Left lung (tissue), 4 donors: ENCODE measurements at regions not wholly inside any gene's neighbourhood (a gene's known extent, or its start where the extent isn't known, plus 50 kb on each side); places are given as distances from the start of the nearest gene placed in this dataset.

Experiments used
- ATAC-seq: fragments of 200-7000 bp; cut with Tn5 transposase; one replicate; pipeline ENCODE4 v1.9.1; 2020; ENCODE audit warnings: moderate library complexity
- DNase-seq, 4 donors: peaks; one replicate each; pipeline ENCODE4 v3.0.0-alpha.2; 2013 to 2020
- H3K27ac ChIP-seq, 2 donors: fragments of 200-600 bp; sonication (generic) in 1 of 2; one replicate each; pipeline versions ENCODE4 v1.5.0 to v1.8.0; 2020 to 2021
- H3K27me3 ChIP-seq, 2 donors: fragments of 200-600 bp; sonication (generic) in 1 of 2; one replicate each; pipeline versions ENCODE4 v1.5.0 to v1.8.0; 2020 to 2021
- H3K36me3 ChIP-seq, 2 donors: fragments of 200-600 bp; sonication (generic) in 1 of 2; one replicate each; pipeline versions ENCODE4 v1.5.0 to v1.8.0; 2020 to 2021
- H3K4me1 ChIP-seq, 2 donors: fragments of 200-600 bp; one replicate each; pipeline ENCODE4 v1.8.0; 2021
- H3K4me3 ChIP-seq, 2 donors: fragments of 200-600 bp; sonication (generic) in 1 of 2; one replicate each; pipeline versions ENCODE4 v1.5.0 to v1.8.0; 2020 to 2021; ENCODE audit warnings: mild to moderate bottlenecking in 1 of 2
- H3K9me3 ChIP-seq, 2 donors: fragments of 200-600 bp; sonication (generic) in 1 of 2; one replicate each; pipeline versions ENCODE4 v1.5.0 to v1.8.0; 2020 to 2021
- CTCF ChIP-seq, 2 donors: fragments of 200-600 bp; sonication (generic) in 1 of 2; IDR thresholded peaks; one replicate each; pipeline versions ENCODE4 v1.5.0 to v1.8.0; 2021; ENCODE audit warnings: antibody characterized with exemption in 2 of 2
- intact Hi-C, 2 donors: fragments of 100-400 bp; cut with DNase I; formaldehyde crosslinking; loops; one replicate each; pipeline versions ENCODE4 v1.11.2 to v1.14.2; 2022
- donor health status: DM: no; HTN: yes; CAD: no.
- donor health status: DM: no; HTN: no; CAD: no.

DNA sequence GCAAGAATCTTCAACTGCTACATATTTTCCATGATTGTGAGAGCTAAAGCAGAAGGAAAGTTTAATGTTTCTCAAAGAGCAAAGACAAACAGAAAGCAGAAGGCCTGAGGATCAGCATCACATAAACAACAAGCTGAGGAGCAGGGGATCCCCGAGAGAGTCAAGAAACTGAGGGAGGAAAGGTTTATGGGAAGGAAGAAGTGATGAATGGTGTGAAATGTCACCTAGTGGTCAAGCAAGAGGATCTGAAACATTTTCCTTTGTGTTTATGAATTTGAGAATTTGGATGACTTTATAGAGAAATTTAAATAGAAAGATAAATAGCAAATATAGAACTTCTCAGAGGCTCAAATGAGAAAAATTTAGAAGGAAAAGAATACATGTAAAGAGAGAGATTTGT, 481.9 kb downstream of the CHSY3 start:
- TF ChIP-seq CTCF (IDR thresholded peaks at IDR 0.05): no peak
- Histone ChIP-seq H3K4me3 (no peak overlapping the region), H3K27ac (no peak overlapping the region), H3K36me3 (no peaks in the 10 kb centered on the region), H3K9me3 (no peaks in the 10 kb centered on the region), H3K4me1 (no peaks in the 10 kb centered on the region), H3K27me3 (no peaks in the 10 kb centered on the region)
- ATAC-seq (no peak), DNase-seq (no peak)
- intact Hi-C loops: no loop called here

GRCh38 chr5:130385656-130386055, 481.4 kb downstream of the CHSY3 start:
- DNase-seq (no peak), ATAC-seq (no peak)
- Histone ChIP-seq H3K9me3 (no peaks in the 10 kb centered on the region), H3K4me1 (no peaks in the 10 kb centered on the region), H3K27me3 (no peaks in the 10 kb centered on the region), H3K36me3 (no peaks in the 10 kb centered on the region), H3K27ac (no peak overlapping the region), H3K4me3 (no peak overlapping the region)
- TF ChIP-seq CTCF (IDR thresholded peaks at IDR 0.05): no peak
- intact Hi-C loops: no loop called here

DNA sequence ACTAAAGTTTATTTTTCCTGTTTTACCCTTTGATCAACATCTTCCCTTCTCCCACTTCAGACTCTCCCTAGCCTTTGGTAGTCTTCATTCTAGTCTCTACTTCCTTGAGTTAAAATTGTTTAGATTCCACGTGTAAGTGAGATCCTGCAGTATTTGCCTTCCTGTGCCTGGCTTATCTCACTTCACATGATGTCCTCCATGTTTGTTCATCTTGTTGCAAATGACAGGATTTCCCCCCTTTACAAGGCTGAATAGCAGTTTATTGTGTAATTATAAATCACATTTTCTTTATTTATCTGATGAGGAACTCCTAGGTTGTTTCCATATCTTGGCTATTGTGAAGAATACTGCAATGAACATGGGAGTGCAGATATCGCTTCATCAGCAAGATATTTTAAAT, 461.7 kb downstream of the CHSY3 start:
- no peak for DNase-seq
- H3K27ac ChIP-seq: no peak overlapping the region
- no peaks in the 10 kb centered on the region for H3K36me3 ChIP-seq
- intact Hi-C loops: no loop called here
- no peak for ATAC-seq
- no peaks in the 10 kb centered on the region for H3K4me1 ChIP-seq
- no peaks in the 10 kb centered on the region for H3K9me3 ChIP-seq
- no peak for TF ChIP-seq CTCF (IDR thresholded peaks at IDR 0.05)
- no peaks in the 10 kb centered on the region for H3K27me3 ChIP-seq
- no peak overlapping the region for H3K4me3 ChIP-seq

- DNase-seq: no peak
- no peak overlapping the region for H3K27ac ChIP-seq
- no peaks in the 10 kb centered on the region for H3K27me3 ChIP-seq
- H3K4me3 ChIP-seq: no peak overlapping the region
- no peaks in the 10 kb centered on the region for H3K4me1 ChIP-seq
- H3K36me3 ChIP-seq: no peaks in the 10 kb centered on the region
- intact Hi-C loops: no loop called here
- no peaks in the 10 kb centered on the region for H3K9me3 ChIP-seq
- no peak for TF ChIP-seq CTCF (IDR thresholded peaks at IDR 0.05)
- ATAC-seq: no peak
Observed at GRCh38 chr5:130350131-130350530, 445.9 kb downstream of the CHSY3 start.

DNA sequence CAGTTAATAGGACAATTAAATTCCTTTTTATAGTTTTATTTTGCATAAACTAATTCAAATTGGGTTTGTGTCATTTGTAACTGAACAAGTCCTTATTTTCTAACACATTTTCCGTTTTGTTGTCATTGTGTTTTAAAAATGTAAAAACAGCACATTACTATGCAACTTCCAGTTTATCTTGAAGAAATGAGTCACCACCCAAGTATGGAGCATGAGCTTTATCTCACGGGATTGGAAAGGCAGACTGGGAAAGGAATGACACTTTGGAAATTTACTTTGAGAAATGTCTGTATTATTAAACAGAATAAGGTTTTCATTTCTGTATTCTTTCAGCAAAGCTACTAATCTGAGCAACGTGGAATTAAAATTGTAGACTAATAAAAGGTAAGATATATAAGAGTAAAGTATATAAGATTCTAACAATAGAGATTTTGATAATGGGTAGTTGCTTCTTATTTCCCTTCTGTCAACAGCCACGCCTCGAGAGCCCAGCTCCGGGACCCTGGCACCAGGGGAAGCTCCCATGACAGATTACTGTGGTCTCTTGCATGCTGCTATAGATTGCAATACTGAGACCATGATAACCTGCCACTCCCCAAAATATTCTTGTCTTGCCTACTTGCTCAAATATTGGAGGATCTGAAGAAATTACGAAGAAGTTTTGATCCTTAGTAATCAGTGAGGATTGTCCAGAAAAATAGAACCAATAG, 433.1 kb downstream of the CHSY3 start:
- H3K36me3 ChIP-seq: no peaks in the 10 kb centered on the region
- H3K27ac ChIP-seq: no peak overlapping the region
- no peak for TF ChIP-seq CTCF (IDR thresholded peaks at IDR 0.05)
- intact Hi-C loops: no loop called here
- peak; percentile 66 for ATAC-seq
- H3K27me3 ChIP-seq: no peaks in the 10 kb centered on the region
- H3K4me1 ChIP-seq: no peaks in the 10 kb centered on the region
- H3K9me3 ChIP-seq: no peaks in the 10 kb centered on the region
- no peak overlapping the region for H3K4me3 ChIP-seq
- peak in 1 of 4 donors; percentile 54 for DNase-seq
